ENCODE measurements at regions not wholly inside any gene's neighbourhood (a gene's known extent, or its start where the extent isn't known, plus 50 kb on each side); places are given as distances from the start of the nearest gene placed in this dataset.

DNA sequence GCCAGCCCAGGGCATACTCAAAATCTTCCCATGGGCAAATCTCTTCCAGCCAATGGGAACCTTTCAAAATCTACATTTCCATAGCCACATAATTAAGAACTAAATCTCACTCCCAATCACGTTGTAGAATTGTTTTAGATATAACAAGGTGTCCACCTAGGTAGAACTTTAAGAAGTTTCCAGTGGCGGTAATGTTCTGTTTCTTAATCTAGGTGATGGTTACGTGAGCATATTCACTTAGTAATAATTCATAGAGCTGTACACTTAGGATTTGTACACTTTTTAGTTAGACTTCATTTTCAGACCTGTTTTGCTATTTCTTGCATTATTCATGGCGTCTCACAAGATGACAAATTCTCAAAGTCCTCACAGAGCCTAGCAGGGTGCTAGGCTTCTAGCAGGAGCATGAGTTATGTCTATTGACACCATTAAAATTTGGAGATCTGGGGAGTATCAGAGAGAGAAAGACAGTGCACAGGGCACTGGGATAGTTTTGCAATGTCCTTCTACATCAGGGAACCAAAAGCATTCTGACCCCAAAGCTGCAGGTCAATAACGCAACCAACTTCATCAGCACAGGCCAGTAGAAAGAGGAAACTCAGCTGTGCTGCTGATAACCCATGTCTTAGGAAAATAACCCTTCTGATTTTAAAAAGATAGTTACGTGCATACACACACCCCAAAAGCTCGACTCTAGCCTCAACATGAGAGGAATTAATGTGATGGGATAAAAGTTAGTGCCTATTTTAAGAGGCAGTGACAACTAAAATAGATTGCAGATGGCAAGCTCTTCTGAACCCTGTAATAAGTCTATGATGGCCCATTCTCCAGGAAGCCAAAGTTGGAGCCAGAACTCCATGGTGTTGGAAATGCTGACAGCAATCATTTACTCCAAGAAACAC, 518.1 kb upstream of the JARID2 start:
- no peak for DNase-seq

DNA sequence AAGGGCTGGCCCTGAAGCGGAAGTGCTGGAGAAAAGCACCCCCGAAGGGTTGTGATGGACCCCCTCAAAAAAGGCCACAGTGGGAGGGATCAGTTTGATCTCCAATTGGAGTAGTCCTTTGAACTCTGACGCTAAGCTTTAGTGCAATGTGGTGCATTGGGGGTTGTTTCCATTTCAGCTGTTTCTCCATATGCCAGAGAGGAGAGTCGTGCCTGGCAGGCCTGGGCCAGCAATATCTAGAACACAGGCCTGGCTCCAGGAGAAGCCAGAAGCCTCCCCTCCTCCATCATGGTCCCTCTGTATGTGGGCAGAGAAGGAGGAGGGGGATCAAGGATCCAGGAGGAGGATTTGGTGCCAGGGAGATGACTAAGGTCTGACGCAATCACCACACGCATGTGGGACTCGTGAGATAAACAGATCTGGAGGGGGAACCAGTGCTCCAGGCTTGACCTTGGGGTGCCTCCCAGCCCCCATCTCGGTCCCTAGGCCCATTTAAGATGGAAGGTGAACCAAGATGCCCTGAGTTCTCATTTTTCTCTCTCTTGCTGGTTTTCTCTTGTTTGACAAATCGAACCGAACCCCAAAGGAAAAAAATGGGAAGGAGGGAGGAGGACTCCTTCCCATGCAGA, 517.4 kb upstream of the JARID2 start:
- no peak for DNase-seq

DNA sequence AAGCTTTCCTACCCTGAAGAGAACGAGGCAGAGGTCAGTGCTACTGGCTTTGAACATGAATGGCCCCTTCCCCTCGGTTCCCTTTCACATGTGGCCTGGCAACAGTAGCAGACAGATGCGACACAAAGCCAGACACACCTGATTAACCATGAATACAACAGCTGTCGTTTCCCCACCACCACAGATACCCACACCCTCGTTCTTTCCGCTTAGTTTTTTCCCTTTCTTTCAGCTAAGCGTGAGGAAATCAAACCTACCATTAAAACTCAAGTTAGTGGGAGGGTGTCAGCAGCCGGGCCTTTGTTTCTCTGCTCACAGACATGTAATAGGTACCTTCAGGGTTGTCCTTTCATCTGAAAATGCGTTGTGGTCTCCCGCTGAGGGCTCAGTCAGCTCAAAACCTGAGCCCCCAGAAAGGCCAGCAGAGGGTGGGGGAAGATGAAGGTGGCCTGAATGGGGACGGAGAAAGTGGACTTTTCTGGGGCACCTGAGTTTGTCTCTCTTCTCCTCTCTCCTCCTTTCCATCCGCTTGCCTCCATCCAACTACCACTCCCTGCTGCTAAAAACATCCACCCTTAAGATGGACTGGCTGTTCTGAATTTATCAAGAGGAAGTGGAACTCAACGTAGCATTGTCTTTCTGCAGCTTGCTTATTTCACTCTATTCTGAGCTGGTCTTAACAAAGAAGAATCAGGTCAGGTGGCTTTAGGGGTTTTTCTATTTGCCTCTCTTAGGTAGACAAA, 516.6 kb upstream of the JARID2 start:
- no peak for DNase-seq

DNA sequence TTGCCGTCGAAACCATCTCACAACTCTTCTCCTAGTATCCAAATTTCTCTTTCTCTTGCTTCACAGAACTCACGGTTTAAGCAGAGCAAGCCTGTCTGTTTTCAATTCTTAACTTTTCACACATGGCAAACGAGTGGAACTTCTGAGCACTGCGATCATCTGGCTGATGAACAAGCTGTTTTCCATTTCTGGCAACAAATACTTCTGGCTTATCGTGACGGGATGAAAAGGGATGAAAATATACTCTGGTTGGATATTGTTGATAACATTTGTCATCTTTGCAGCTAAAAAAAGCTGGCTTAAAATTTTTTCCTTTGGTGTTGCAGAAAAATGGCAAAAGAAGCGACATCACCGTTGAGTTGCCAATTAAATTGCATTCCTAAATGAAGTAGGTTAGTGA, 515.2 kb upstream of the JARID2 start:
- no peak for DNase-seq

DNA sequence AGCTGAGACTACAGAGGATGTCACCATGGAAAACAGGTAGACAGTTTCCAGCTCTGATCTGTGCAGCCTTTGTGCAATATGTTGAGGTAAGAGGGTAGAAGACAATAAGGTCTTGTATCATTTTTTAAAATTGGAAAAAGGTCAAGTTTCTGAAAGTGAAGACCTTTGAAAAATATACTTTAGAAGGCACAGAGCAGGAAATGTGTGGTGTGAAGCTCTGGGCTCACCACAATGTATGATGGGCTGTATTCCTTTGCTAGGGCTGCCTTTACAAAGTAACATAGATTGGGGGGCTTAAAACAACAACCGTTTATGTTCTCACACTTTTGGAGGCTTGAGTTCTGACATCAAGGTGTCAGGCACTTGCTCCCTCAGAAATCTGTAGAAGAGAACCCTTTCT, 514.3 kb upstream of the JARID2 start:
- DNase-seq = no peak

DNA sequence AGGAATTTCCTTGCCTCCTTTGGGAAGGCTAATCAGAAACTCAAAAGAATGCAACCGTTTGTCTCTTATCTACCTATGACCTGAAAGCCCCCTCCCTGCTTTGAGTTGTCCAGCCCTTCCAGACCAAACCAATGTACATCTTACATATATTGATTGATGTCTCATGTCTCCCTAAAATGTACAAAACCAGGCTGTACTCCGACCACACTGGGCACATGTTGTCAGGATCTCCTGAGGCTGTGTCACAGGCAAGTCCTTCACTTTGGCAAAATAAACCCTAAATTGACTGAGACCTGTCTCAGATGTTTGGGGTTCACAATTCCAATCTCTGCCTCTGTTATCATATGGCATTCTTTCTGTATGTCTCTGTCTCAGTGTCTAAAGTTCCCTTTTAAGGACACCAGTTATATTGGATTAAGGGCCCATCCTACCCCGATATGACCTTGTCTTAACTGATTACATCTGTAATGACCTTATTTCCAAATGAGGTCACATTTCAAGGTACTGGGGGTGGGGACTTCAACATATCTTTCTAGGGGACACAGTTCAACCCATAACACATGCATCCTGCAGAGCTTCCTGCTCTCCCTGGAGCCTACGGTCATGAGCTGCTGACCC, 513.5 kb upstream of the JARID2 start:
- DNase-seq = no peak

DNA sequence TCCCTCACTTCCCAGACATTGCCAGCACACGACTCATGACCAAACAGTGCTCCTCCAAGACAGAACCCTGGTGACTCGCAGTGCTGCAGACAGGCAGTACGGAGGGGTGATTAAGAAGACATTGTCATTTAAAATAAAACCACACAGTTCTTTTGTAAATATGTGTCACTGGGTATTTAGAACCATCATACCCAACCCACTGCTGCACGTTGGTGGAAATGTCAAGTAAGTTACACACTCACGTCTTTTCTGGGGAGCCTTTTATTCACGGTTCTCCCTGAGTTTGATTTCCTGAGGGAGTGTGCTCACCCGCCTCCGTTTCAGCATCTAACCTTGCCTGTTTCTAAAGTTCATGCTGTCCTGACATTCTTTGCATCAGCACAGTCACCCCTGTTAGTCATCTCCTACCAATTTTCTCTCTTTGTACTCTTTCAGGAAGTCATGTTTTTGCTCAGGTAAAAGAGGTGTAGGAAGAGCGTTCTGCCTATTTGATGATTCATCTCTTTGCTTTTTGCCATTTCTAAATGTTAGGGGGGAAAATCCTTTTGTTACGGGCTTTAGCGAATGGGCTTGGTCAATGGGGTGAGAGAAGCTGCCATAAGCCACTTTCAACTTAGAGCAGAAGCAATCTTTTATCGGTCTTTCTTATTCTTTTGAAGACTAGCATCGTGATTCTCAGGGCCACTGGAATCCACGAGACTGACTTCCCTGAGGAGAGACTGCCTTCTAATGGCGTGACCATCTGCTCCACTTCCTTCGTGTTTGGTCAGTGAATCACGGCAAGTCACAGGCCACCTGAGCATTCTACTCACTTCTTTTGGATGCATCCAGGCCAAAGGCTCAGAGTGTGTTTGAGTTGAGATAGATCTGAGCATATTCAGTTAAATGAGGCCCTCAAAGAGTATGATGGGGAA, 512.8 kb upstream of the JARID2 start:
- peak; percentile 18 to 70 for DNase-seq

DNA sequence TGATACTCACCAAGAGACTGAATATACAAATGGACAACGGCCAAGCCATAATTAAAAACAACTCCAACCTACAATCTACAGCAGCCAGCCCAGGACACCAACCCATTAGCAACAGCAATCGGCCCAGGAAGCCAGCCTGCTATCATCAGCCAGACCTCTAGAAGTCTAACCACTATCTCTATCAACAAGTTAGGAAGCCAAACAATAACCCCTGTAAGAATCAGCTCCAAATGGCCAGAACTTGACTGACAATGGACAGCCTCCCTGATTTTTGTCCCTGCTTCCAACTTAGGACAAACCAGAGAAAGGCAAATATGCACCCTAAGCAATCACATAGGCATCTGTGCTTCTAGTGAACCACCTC, 511.8 kb upstream of the JARID2 start:
- no peak for DNase-seq

DNA sequence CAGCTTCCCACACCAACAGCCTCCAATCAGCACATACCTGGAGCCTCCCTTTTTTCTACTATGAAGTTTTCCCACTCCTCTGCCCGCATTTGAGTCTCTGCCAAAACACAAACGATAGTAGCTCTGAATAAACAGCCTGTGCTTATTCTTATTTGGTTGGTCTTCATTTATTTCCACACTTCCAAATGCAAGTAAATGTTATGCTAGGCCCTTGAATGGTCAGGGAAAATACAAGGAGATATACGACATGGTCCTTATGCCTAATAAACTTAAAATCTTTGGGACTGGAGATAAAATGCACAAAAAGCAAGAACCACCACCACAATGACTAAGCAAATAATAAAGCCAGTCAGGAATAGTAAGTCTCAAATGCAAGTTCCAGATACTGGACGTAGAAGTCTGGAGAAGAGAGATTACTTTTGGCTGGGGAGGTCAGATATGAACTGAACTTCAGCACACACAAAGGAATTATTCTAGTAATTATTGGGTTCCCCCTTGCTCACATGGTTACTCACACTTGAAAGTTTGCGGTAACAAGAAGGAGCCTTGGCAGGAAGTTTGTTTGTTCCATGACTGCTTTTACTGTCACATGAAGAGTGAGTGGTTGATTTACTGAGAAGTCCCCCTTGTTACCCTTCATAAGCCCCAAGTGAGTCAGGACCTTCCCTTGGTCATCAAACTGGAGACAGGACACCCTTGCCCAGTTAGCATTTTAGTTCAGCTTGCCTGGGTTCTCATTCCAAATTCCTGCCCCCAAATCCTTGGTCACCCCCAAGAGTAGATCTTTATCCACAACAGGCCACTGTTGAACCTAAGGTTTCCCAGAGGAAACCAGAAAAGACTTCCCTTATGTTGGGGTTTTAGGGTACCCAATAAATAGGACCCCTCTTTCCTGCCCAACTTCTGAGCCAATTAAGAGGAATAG, 511.2 kb upstream of the JARID2 start:
- no peak for DNase-seq

DNA sequence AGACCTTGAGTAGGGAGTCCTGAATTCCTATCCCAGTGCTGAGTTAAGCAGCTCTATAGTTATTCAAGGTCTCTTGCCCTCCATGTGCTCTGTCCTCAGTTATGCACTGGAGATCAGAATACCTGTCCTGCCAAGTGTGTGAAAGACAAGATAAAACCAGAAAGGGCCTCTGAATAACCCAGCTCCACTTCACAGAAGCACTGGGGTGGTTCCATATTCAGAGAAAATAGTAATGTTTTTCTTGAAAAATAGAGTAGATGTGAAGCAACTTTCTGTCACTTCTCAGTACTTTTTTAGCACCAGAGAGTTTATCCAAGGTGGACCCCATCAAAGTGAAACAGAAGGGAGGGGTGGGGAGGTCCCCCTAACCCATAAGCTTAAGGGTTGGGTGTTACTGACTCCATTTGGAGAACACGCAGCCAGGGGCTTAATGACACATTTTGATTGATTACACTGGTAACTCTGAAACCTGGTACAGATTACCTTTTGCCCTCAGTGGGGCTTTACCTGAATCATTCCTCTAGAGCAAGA, 509.8 kb upstream of the JARID2 start:
- no peak for DNase-seq

DNA sequence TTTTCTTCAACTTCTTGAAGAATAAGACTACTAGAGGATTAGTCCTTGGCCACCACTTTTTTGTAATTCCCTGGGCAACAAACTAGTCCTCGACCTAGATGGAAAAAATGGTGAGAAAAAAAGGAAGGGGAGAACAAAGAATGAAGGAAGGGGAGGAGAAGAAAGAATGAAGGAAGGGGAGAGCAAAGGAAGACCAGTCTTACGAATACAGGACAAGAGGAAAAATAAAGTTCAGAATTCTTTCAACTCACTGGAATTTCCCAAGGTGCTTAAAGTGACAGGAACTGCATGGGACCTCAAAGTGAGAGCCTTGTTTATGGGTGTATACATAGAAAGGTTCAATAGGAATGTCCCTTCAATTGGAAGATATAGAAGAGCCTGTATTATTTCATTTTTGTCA, 509.3 kb upstream of the JARID2 start:
- DNase-seq = no peak

DNA sequence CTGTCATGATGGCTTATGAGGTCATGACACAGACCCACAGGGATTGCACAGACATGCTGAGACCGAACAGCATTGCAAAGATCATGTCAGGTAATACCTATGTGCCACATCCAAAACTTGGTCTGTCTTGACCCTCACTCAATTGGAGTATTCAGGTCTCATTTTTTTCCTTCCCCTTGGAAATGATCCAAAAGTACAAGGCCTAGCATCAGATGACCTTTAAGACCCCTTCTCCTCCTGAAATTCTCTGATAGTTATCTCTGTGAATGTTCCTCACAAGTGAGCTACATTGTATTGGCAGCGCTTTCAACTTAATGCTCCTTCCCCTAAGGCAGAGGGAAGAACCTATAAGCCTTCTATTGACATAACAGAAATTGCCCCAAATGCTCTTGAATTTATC, 507.4 kb upstream of the JARID2 start:
- no peak for DNase-seq

DNA sequence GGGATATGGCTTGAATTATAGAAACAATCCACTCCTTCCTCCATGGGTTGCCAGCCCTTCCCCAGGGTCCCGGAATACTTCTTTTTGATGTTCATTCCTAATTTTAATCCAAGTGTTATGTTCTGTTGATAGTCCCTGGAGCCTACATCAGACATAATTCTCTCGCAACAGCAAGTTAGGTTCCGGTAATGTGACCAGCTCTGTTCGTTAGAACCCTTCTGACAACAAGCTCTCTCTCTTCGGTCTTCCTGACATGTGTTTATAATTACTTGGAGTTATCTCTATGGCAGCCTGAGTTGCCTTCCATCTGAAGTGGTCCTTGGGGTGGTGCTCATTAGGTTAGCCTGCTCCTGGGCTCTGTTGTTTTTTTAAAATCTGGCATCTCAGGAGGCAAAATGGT, 506.9 kb upstream of the JARID2 start:
- DNase-seq = no peak

DNA sequence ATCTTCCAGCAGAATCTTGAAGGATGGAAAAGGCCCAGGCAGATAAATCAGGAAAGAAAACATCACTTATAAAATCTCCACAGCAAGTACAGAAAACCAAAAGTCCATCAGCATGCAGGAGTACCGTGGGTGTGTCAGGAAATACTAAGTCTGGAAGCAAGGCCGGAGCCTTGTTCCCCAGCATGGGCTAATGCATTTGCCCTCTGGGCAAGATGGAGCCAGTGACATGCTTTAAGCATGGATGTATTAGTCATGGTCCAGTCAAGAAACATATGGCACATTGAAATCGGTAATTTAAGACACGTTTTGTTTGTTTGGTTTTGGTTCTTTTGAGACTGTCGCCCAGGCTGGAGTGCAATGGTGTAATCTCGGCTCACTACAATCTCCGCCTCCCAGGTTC, 506.0 kb upstream of the JARID2 start:
- no peak for DNase-seq

DNA sequence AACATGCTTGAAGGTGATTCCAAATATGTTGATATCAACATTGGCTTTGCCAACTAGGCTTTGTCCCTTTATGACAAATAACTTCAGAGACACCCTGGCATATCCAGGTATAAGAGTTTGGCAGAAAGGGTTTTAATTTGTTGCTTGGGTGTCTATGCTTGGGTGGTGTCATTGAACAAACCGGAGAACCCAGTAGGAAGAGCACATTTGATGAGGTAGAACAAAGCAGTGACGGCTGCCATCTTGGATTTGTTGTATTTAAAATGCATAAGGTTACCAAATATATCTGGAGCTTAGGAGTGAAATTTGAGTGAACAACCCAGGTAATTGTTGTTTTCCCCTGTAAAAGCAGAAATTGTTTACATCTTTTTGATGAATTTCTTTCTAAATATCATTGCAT, 503.7 kb upstream of the JARID2 start:
- DNase-seq = no peak

DNA sequence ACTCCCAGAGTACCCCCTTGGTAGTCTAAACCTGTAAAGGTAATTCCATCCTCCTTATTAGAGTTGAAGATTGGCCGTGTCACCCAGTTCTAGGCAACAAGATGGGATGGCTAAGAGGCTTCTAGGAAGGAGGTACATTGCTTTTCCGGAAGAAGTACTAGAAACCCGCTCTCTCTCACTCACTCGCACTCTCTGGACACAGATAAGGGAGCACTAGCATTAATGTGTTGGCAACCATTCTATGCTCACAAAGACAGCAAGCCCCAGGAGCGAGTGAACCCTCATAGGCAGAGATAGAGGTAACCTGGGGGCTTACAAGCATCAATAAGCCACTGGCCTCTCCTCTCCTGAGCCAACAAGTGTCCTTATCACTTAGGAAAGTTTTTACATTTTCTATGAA, 503.2 kb upstream of the JARID2 start:
- no peak for DNase-seq

DNA sequence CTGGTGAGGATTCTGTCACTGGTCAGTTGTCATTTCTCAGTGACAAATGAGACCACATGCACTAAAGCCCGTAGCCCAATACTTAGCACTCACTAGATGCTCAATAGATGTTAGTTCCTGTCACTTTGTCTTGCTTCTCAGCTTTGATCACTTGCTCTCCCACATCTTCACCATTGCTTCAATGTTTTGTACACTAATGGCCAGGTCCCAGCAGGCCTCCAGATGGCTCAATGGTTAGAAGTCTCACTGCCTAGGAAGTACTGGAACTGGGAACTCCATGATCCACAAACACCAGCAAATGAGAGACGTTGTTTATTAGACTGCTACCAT, 502.8 kb upstream of the JARID2 start:
- DNase-seq = no peak

DNA sequence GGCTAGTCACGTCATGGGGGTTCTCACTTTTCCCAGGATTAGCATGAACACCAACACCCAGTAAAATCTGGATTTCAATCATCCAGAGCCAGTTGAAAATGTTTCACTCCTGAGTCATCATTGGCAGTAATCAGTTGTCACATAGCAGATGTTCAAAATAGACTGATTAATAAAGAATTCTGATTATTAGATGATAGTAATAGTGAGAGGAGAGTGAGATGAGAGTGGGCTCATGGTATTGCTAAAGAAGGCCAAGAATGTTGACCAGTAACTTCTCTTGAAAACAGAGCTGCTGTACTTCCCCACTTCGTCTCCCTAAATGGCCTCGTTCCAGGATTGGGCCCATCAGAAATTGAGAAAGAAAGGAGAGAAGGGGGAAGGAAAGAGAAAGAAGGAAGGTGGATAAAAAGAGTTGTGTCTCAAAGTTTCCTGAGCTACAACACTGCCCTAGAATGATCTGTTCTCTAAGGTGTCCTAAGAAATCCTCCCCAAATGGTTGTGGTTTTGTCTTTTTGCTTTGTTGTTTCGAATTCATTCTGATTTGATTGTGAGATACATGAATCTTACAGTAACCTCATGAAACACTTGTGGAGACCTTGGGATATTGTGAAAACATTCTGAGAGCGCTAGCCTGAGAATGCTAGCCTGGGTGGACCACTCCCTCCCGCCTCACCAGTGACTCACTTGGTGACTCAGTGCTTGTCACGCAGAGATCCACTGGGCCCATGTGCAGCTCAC, 502.2 kb upstream of the JARID2 start:
- DNase-seq = peak; percentile 93 to 98

DNA sequence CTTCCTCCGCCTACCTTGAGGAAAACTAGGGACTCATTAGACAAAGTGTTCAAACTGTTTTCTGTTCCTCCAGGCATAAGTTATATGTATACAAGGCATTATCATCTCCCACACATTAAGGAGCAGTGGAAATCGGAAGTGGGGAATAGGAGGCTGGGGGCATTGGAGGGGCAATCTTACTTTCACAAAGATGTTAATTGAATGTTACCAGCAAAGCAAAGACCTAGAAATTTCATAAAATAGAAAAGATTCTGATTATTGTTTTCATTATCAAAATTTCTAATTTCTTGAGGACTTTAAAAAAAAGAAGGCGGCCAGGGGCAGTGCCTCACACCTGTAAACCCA, 501.7 kb upstream of the JARID2 start:
- no peak for DNase-seq

DNA sequence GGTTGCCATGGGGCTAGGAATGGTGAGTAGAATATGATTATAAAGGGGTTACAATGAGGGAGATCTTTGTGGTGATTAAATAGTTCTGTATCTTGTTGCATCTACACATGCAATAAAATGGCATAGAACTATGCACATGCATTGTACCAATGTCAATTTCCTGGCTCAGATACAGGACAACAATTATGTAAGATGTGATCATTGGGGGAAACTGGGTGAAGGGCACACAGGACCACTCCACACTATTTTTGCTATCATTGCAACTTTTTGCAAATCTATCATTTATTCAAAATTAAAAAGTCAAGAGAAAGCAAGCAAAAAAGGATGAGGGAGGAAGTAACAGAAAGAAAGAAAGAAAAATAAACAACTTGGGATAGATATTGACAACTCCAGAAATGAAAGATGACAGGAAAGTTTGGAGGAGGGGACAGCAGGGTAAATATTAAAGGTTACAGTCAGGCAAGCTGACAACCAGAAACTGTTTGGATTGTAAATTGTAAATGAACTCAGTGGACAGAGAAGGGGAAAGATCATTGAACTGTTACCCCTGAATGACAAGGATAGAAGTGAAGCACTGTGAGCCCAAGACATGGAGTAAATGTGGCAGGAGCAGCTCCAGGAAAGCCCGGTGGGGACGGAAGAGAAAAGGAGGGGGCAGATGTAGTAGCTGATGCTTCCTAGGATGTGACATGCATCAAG, 499.6 kb upstream of the JARID2 start:
- DNase-seq = no peak

Measured in SW 1271 (cell line).